ENCODE measurements at regions not wholly inside any gene's neighbourhood (a gene's known extent, or its start where the extent isn't known, plus 50 kb on each side); places are given as distances from the start of the nearest gene placed in this dataset.
A peak's percentile ranks its signal among the peaks of the same experiment; 100 is the strongest.

DNA sequence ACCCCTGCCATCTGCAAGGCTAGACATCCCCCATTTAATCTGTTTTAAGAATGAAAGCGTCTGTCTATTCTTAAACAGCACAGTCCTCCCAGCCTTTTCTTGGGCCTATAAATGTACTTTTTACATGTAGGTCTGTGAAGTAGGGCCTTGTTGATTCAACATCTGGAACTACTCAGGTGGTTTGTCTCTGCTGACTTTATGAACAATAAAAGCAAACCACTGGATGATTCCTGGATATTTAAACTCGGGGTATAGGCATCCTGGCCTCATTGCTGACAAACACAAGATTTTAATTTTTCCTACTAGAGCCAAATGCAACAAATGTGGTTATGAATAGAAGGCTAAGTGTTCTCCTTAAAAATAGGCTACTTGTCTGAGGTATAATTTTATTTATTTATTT, 198.3 kb downstream of the WDR11 start:
- Histone ChIP-seq H3K4me3 (ENCODE audit: low read length) (no peak overlapping the region), H3K36me3 (ENCODE audit: control insufficient read depth, insufficient read depth, low read length) (no peaks in the 10 kb centered on the region), H3K9ac (ENCODE audit: low read length) (no peak overlapping the region), H3K27ac (ENCODE audit: low read depth, low read length) (peak overlapping the region; percentile 2), H3K4me1 (ENCODE audit: control insufficient read depth, insufficient read depth, low read length) (peaks cover 3% of the 10 kb centered on the region), H3K27me3 (ENCODE audit: control insufficient read depth, insufficient read depth, low read length) (no peaks in the 10 kb centered on the region)

DNA sequence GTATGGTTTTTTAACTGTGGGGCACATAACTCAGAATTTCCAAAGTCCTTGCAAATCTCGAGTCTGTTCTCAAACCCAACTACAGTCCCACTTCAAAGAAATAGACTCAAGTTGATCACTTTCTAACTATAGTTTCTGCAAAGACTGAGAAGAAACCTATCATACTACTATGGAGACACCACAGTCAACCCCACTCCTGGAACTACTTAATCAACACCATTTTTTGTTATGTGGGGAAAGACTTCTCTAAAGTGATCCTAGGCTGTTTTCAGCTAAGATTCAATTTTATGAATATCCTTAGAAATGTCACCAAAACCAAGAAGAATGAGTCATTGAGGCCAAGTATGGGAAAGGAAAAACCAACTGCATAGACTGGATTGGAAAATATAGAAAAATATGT, 198.8 kb downstream of the WDR11 start:
- Histone ChIP-seq H3K27ac (ENCODE audit: low read depth, low read length) (no peak overlapping the region), H3K27me3 (ENCODE audit: control insufficient read depth, insufficient read depth, low read length) (no peaks in the 10 kb centered on the region), H3K36me3 (ENCODE audit: control insufficient read depth, insufficient read depth, low read length) (no peaks in the 10 kb centered on the region), H3K4me3 (ENCODE audit: low read length) (no peak overlapping the region), H3K9ac (ENCODE audit: low read length) (no peak overlapping the region), H3K4me1 (ENCODE audit: control insufficient read depth, insufficient read depth, low read length) (peaks cover 3% of the 10 kb centered on the region)

DNA sequence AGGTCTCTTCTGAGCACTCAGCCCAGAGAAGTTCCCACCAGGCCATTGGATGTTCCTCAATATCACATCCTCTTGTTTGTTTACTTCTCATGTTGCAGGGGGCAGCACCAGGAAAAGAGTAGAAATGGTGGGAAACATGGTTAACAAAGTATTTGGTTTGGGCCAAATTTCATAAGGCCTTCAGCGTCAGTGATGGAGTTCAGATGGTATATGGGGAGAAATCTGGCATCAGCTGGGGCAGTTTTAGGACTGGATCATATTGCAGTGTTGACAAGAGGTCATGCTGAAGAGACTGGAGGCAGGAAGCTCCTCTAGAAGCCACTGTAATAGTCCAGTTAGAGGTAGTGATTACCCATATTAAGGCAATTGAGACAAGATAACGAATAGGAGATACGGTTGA, 200.0 kb downstream of the WDR11 start:
- H3K9ac ChIP-seq (ENCODE audit: low read length), result no peak overlapping the region
- no peak overlapping the region for H3K4me3 ChIP-seq (ENCODE audit: low read length)

DNA sequence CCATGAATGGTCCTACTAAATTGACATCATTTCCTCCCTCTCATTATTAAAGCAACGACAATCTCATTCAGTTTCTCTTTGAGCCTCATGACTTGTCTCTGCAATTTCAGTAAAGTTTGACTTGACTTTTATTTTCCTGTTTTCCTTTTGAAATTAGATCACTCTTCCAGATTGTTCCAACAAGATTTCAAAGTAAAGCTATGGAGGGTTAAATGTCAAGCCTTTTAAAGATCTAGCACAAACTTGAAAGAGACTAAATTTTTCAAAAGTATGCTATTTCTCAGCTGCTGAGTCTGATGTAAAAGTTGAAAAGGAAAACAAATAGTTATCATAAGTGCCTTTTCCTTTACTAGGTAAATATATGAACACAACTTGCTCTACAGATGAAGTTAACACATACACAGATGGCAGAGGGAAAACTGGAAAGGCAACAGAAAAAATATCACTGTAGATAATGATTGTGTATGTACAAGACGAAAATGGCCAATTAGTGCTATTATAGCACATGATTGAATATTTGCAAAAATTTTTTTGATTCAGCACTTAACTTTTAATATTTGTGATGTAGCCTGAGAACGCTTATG, 200.6 kb downstream of the WDR11 start:
- Histone ChIP-seq H3K4me1 (ENCODE audit: control insufficient read depth, insufficient read depth, low read length) (peaks cover 3% of the 10 kb centered on the region), H3K36me3 (ENCODE audit: control insufficient read depth, insufficient read depth, low read length) (no peaks in the 10 kb centered on the region), H3K4me3 (ENCODE audit: low read length) (no peak overlapping the region), H3K9ac (ENCODE audit: low read length) (no peak overlapping the region), H3K27ac (ENCODE audit: low read depth, low read length) (no peak overlapping the region), H3K27me3 (ENCODE audit: control insufficient read depth, insufficient read depth, low read length) (no peaks in the 10 kb centered on the region)

More for the DNA sequence above, 200.0 kb downstream of the WDR11 start:
- Histone ChIP-seq H3K36me3 (ENCODE audit: control insufficient read depth, insufficient read depth, low read length) (no peaks in the 10 kb centered on the region), H3K27me3 (ENCODE audit: control insufficient read depth, insufficient read depth, low read length) (no peaks in the 10 kb centered on the region), H3K27ac (ENCODE audit: low read depth, low read length) (no peak overlapping the region), H3K4me1 (ENCODE audit: control insufficient read depth, insufficient read depth, low read length) (peaks cover 3% of the 10 kb centered on the region)

DNA sequence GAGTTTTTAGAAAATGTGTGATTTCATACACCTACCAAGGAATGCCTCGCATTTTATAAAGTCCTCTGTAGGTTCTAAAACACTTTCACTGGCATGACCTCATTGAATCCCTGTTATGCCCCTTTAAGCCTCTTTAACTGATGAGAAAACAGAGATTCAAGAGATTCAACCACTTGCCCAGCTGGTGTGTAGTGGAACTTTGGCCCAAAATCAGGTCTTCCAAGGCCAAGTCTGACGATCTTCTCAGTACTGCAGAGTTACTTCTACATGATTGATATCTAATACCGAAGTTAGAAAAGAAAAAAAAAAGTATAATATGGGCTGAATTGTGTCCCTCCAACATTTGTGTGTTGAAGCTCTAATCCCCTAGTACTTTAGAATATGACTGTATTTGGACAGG, 202.0 kb downstream of the WDR11 start:
- no peaks in the 10 kb centered on the region for H3K27me3 ChIP-seq (ENCODE audit: control insufficient read depth, insufficient read depth, low read length)
- H3K36me3 ChIP-seq (ENCODE audit: control insufficient read depth, insufficient read depth, low read length), result no peaks in the 10 kb centered on the region
- H3K4me1 ChIP-seq (ENCODE audit: control insufficient read depth, insufficient read depth, low read length), result peaks cover 3% of the 10 kb centered on the region
- no peak overlapping the region for H3K9ac ChIP-seq (ENCODE audit: low read length)
- H3K27ac ChIP-seq (ENCODE audit: low read depth, low read length), result no peak overlapping the region
- no peak overlapping the region for H3K4me3 ChIP-seq (ENCODE audit: low read length)

DNA sequence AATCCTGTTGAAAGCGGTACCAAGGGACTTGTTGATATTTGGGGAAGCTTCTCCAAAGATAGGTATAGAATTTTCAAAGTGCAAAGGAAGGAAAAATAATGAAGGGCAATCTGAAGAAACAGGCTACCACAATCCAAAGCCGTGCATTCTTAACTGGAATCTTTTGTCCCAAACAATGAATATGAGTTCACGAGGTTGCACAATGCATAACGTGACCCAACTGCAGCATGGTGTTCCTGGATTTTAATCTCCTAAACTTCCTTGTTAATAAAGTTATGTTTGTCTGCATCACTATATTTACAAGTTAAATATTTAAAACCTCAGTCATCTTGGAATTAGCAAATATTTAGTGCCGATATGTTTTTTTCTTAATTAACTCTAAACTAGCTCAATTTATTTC, 203.7 kb downstream of the WDR11 start:
- H3K36me3 ChIP-seq (ENCODE audit: control insufficient read depth, insufficient read depth, low read length), result no peaks in the 10 kb centered on the region
- no peak overlapping the region for H3K9ac ChIP-seq (ENCODE audit: low read length)
- peaks cover 4% of the 10 kb centered on the region for H3K4me1 ChIP-seq (ENCODE audit: control insufficient read depth, insufficient read depth, low read length)
- H3K4me3 ChIP-seq (ENCODE audit: low read length), result no peak overlapping the region
- no peaks in the 10 kb centered on the region for H3K27me3 ChIP-seq (ENCODE audit: control insufficient read depth, insufficient read depth, low read length)
- H3K27ac ChIP-seq (ENCODE audit: low read depth, low read length), result no peak overlapping the region

DNA sequence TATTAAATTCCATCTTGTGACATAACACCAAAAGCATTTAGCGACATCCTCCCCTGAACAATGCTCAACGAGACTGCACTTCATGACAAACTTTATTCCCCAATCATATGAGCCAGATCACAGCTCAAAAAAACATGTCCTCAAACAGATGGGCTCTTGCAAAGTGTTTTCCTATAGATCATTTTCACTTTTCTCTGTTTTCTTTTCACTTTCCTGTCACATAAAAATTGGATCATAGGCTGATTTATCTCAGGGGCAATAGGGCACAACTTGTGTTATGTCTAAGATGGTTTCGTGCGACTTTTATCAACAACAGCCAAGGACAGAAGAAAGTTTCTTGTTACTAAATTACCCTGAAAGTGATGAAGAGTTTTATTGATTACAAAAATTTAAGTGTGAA, 206.1 kb downstream of the WDR11 start:
- Histone ChIP-seq H3K27ac (ENCODE audit: low read depth, low read length) (no peak overlapping the region), H3K27me3 (ENCODE audit: control insufficient read depth, insufficient read depth, low read length) (no peaks in the 10 kb centered on the region), H3K4me3 (ENCODE audit: low read length) (no peak overlapping the region), H3K4me1 (ENCODE audit: control insufficient read depth, insufficient read depth, low read length) (peaks cover 4% of the 10 kb centered on the region), H3K9ac (ENCODE audit: low read length) (no peak overlapping the region), H3K36me3 (ENCODE audit: control insufficient read depth, insufficient read depth, low read length) (no peaks in the 10 kb centered on the region)

DNA sequence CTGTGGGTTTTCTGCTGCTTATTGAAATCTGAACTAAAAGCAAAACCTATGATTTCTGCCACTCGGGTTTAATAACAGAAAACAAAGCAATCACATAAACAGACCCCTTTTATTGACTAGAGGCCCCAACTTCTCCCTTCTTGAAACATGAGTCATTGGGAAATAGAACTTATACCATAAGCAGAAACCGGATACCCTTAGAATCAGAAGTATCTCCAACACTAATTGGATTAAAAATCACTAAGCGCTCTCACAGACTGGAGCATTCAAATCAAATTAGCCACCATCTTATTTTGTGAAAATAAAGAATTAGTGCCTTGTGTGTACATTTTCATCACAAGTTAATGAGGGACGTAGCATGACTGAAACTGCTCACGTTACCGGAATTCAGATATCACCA, 206.9 kb downstream of the WDR11 start:
- H3K4me1 ChIP-seq (ENCODE audit: control insufficient read depth, insufficient read depth, low read length), result peaks cover 4% of the 10 kb centered on the region
- H3K4me3 ChIP-seq (ENCODE audit: low read length), result no peak overlapping the region
- H3K36me3 ChIP-seq (ENCODE audit: control insufficient read depth, insufficient read depth, low read length), result no peaks in the 10 kb centered on the region
- no peak overlapping the region for H3K9ac ChIP-seq (ENCODE audit: low read length)
- H3K27me3 ChIP-seq (ENCODE audit: control insufficient read depth, insufficient read depth, low read length), result no peaks in the 10 kb centered on the region
- H3K27ac ChIP-seq (ENCODE audit: low read depth, low read length), result no peak overlapping the region

DNA sequence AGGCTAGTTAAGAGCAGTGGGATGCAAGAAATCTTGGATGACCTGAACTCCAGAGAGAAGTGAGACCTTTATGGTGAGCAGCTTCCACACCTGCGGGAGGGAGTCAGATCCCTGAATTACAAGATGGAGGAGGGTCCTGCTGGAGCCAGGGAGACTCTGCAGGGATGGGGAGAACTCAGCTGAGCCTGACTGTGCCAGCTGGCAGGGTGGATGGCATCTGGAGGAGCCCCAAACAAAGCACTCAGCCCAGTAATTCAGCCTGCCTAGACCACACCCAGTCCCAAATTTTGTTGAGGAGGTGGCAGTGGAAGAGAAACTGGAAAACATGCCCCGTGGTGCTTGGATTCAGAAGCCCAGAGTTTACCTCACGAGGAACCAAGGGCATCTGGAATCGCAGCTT, 208.2 kb downstream of the WDR11 start:
- Histone ChIP-seq H3K9ac (ENCODE audit: low read length) (no peak overlapping the region), H3K27ac (ENCODE audit: low read depth, low read length) (no peak overlapping the region), H3K4me1 (ENCODE audit: control insufficient read depth, insufficient read depth, low read length) (peaks cover 4% of the 10 kb centered on the region), H3K36me3 (ENCODE audit: control insufficient read depth, insufficient read depth, low read length) (no peaks in the 10 kb centered on the region), H3K4me3 (ENCODE audit: low read length) (no peak overlapping the region), H3K27me3 (ENCODE audit: control insufficient read depth, insufficient read depth, low read length) (no peaks in the 10 kb centered on the region)

DNA sequence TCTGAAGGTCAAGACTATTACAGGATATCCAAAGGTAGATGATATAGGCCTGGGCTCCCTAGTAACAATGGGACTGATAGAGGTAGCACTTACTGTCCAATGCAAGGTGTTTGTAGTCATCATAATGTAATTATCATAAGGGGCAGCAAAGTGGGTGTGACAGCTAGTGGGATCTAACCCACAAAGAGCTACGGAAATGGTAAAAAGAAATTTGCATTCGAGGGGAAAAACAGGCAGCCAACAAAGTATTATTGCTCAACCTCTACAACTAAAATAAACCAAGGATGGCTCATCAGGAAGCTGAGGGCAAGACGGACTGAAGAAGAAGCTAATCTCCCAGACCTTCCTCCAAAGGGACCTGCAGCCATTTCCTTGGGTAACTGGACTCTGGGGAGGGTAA, 211.0 kb downstream of the WDR11 start:
- Histone ChIP-seq H3K36me3 (ENCODE audit: control insufficient read depth, insufficient read depth, low read length) (no peaks in the 10 kb centered on the region), H3K4me1 (ENCODE audit: control insufficient read depth, insufficient read depth, low read length) (peaks cover 4% of the 10 kb centered on the region), H3K27me3 (ENCODE audit: control insufficient read depth, insufficient read depth, low read length) (no peaks in the 10 kb centered on the region), H3K27ac (ENCODE audit: low read depth, low read length) (no peak overlapping the region), H3K9ac (ENCODE audit: low read length) (no peak overlapping the region), H3K4me3 (ENCODE audit: low read length) (no peak overlapping the region)

DNA sequence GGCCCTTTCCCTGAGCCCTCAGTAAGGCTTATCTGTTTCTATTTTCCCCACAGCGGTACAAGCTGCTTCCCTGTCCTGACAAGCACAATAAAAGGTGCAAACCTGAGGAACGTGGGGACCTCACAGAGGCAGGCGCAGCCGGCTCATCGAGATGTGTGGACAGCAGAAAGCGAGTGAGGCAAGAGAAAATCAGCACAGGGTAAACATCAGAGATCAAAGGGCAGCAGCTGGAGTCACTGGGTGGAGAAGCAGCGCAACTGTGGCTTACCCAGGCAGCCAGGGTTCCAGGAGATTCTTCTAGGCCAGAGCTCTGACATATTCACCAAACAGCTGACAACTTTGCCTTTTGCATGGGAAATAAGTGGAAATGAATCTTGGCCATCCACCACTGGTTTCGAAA, 212.6 kb downstream of the WDR11 start:
- H3K9ac ChIP-seq (ENCODE audit: low read length), result no peak overlapping the region
- no peaks in the 10 kb centered on the region for H3K36me3 ChIP-seq (ENCODE audit: control insufficient read depth, insufficient read depth, low read length)
- H3K27me3 ChIP-seq (ENCODE audit: control insufficient read depth, insufficient read depth, low read length), result no peaks in the 10 kb centered on the region
- H3K4me3 ChIP-seq (ENCODE audit: low read length), result no peak overlapping the region
- peaks cover 4% of the 10 kb centered on the region for H3K4me1 ChIP-seq (ENCODE audit: control insufficient read depth, insufficient read depth, low read length)
- no peak overlapping the region for H3K27ac ChIP-seq (ENCODE audit: low read depth, low read length)

DNA sequence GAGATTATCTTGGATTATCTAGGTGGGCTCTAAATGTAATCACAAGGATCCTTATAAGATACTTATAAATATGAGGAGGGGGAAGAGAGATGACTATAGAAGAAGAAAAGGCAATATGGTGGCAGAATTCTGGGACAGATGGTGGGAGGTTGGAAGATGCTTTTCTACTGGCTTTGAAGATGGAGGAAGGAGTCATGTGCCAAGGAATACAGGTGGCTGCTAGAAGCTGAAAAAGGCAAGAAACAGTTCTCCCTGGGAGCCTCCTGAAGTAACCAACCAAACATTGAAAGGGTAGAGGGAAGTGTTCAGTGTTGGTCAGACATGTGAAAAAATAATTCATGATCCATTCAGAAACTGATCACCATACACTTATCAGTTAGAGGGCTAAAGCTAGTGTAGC, 213.3 kb downstream of the WDR11 start:
- no peak overlapping the region for H3K27ac ChIP-seq (ENCODE audit: low read depth, low read length)
- H3K27me3 ChIP-seq (ENCODE audit: control insufficient read depth, insufficient read depth, low read length), result no peaks in the 10 kb centered on the region
- no peaks in the 10 kb centered on the region for H3K36me3 ChIP-seq (ENCODE audit: control insufficient read depth, insufficient read depth, low read length)
- no peaks in the 10 kb centered on the region for H3K4me1 ChIP-seq (ENCODE audit: control insufficient read depth, insufficient read depth, low read length)
- H3K9ac ChIP-seq (ENCODE audit: low read length), result no peak overlapping the region
- H3K4me3 ChIP-seq (ENCODE audit: low read length), result no peak overlapping the region

DNA sequence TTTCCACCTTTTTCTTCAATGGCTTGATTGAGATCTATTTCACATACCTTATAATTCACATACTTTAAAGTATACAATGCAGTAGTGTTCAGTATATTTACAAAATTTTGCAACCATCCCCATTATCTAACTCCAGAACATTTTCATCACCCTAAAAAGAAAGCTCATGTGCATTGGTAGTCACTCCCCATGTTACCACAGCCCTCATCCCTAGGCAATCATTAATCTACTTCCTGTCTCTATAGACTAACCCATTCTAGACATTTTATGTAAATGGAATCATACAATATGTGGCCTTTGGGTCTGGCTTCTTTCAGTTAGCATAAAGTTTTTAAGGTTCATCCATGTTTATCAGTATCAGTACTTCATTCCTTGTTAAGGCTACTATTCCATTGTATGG, 214.2 kb downstream of the WDR11 start:
- Histone ChIP-seq H3K36me3 (ENCODE audit: control insufficient read depth, insufficient read depth, low read length) (no peaks in the 10 kb centered on the region), H3K27me3 (ENCODE audit: control insufficient read depth, insufficient read depth, low read length) (no peaks in the 10 kb centered on the region), H3K27ac (ENCODE audit: low read depth, low read length) (no peak overlapping the region), H3K4me3 (ENCODE audit: low read length) (no peak overlapping the region), H3K9ac (ENCODE audit: low read length) (no peak overlapping the region), H3K4me1 (ENCODE audit: control insufficient read depth, insufficient read depth, low read length) (peaks cover 2% of the 10 kb centered on the region)

Measured in rectal smooth muscle tissue (tissue), 1 donor.